HG02938 (cell line): ENCODE measurements at regions not wholly inside any gene's neighbourhood (a gene's known extent, or its start where the extent isn't known, plus 50 kb on each side); places are given as distances from the start of the nearest gene placed in this dataset.

Source experiments
- ATAC-seq: cut with Tn5 transposase; IDR thresholded peaks from one replicate; pipeline ENCODE4 v1.9.1; 2021; ENCODE audit warnings: mild to moderate bottlenecking, moderate library complexity; ENCODE audit not compliant: unreplicated experiment

DNA sequence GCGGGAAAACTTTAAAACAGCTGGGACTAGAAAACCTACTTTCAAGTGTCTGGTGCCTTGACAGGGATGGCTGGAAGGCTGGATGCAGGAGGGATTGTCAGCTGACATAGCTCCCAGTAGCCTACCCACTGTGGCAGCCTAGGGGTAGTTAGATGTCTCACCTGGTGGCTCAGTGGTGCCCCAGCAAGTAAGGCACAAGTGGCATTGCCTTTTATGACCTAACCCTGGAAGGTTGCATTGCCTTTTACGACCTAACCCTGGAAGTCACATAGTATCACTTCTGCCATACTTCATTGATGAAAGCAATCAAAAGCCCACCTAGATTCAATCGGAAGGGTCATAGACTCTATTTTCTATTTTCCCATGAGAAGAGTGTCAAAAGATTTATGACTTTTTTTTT, 724.7 kb upstream of the TBX3 start:
- ATAC-seq = no peak

DNA sequence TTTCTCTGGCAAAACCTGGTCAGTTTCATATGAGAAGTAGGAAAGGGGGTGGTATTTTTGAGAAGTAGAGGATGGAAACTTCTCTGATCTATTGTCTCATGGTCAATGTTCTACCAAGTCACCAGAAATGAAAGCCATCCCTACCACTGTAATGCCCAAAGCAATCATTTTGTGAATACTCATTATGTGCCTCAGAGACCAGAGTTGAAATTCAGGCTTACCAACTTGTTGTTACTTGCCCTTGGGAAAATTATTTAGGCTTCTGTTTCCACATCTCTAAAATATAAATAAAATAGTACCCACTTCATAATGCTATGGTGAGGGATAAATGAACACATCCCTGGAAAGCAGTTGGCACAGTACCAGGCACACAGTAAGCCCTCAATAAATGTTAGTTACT, 723.7 kb upstream of the TBX3 start:
- no peak for ATAC-seq

DNA sequence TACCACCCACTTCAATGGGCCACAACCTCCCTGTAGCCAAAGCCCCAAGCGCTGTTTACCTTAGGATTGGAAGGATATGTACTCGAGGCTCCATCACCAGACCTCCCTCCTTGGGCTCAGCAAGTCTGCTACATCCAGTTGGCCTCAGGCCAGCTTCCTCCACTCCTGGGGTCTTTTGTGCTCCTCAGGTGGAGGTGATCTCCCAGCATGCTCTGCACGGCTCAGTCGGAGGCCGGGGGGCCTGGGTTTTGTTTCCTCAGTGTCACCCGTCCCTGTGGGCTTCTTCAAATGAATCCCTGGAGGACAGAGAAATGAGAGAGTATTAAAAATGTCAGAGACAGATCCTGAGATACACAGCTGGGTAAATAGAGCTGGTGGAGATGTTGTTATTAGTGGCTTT, 723.1 kb upstream of the TBX3 start:
- ATAC-seq = no peak

DNA sequence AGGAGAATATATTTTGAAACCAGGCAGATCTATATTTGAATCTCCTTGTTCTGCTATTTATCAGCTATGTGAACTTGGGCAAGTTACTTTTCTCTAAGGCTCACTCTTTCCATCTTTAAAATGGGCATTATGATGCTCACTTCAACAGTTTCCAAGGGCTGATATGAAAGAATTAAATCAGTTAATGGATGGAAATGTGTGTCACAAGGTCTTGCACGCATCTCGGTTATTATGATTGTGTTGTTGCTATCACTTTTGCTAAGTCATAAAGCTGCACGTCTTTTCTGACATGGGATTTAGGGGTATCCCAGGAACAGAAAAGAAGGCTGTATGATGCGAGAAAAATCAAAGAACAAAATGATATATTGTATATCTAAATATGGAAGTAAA, 721.5 kb upstream of the TBX3 start:
- no peak for ATAC-seq

DNA sequence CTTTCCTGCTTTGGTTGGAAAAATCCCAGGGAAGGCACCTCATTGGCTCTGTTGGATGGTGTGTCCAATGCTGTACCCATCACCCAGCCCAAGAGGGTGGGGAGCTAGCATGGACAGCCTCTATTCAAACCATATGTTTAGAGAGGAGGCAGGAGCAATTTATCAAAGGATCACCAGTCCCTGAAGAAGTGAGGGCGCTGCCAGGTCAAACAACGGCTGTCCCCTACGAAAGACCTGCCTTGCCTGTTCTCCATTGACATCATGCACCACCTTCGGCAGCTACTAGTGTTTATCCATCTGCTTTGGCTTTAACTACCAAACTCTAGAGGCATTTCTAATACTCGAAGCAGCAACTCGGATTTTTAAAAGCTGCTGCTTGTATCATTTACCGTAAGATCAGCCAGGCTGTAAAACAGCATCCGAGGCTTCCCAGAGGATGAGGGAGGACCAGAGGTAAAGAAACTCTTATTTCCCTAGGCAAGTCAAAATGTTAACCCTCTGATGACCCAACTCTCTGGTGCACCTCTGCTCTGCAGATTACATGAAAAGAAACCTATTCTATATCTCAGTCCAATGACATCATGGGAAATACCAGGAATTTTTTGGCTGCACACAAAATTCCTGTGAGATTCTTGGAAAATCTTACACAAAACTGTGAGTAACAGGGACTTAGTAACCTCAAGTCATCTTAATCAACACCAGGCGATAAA, 720.9 kb upstream of the TBX3 start:
- no peak for ATAC-seq

DNA sequence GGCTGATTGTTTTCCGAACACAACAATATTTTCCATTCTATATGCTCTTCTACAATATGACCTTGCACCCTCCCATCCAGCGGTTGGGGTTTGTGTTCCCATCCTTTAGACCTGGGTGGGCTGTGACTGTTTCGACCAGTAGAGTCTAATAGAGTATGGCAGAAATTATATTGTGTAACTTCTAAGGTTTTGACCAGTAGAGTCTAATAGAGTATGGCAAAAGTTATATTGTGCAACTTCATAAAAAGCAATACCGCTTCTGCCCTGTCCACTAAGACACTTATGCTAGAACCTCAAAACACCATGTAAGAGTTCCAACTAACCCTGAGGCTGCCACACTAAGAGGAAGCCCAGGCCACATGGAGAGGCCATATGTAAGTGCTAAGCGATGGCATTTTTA, 719.7 kb upstream of the TBX3 start:
- ATAC-seq = no peak

DNA sequence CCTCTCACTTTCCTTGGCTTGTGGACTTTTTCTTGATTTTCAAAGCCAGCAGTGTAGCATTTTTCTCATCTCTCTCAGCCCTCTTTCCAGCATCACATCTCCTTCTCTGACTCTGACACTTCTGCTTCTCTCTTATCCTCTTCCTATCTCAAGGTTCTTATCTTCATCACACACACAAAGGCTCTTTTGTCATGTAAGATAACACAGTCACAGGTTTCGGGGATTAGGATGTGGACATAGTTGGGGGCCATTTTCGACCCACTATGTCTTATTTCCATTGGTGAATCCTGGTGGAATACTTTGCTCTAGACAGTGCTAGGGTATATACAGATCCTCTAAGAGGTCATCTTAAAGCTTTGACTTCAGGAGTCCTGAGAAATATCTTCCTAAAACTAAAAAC, 719.3 kb upstream of the TBX3 start:
- ATAC-seq = no peak

DNA sequence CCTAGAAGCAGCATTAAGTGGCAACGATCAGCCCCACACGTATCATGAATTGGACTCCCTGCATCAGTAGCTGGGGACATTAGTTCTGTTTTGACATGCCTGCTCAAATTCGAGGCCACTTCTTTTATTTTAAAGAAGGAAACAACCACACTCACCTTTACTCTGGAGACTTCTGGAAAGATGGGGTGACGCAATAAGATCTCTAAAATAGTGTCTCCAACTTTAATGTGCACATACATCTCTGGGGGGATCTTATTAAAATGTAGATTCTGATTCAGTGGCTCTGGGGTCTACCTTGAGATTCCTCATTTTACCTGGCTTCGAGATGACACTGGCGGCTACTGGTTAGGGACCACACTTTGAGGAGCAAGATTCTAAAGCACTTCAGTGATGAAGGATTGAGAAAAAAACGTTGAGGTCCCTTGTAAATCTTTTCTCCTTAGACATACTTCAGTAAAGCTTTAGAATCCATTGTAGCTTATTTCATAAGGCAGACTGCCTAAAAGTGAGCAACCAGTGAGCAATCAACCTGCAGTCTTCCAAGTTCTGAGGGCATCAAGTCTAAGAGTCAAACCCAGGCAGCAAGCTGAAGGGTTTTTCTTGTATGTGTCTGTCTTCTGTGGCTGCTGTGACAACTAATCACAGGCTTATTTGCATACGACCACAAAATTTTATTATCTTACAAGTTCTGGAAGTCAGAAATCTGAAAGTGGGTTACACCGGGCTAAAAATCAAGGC, 718.6 kb upstream of the TBX3 start:
- no peak for ATAC-seq

DNA sequence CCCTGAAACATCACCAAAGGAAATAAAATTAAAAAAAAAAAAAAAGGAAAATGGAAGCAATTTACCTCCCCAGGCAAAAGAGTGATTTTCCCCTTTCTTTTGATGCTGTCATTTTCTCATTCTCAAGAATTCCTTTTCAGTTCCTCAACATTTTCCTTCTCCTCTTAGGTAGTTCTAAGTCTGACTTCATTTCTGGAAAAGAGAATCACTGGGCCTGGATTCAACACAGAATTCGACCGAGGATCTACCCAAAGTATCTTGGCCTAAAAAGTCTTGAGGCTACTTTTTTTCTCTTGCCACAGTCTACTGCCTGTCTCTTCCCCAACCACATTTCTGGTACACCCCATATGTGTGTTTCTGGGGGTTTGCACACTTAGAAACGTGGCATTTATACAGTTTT, 717.8 kb upstream of the TBX3 start:
- ATAC-seq = no peak

DNA sequence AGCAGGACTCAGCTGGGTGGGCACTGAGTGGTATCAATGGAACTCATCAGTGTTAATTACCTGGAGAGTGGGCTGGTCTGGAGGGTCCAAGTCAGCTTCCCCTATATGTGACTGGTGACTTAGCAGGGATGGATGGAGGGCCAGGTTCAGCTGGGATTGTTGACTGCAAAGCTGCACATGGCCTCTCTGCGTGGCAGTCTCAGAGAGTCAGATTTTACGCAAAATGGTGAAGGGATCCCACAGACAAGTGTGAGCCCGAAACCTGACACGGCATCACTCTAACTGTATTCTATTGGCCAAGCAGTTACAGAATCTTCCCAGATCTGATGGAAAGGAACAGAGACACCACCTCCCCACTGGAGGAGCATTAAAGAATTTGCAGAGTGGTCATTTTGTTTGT, 716.0 kb upstream of the TBX3 start:
- no peak for ATAC-seq

DNA sequence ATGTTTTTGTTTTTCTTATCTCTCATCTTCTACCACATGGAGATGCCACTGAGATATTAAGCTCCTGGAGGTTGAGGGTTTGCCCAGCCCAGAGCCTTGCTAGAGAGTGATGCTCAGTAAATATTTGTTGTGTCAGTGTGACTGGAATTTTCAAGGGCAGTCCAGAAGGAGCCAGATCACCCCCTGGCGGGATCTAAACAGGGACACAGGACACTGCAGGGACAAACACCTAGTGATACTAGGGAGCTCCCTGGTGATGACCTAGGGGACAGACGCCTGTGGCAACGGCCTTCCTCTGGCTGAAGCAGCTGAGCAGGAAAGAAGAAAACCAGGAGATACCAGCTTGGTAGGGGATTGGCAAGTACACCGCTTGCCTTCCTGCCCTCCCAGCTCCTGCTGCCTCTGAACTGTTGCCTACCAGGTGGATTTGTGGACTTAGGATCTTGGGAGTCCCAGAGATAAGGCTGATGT, 714.4 kb upstream of the TBX3 start:
- no peak for ATAC-seq

DNA sequence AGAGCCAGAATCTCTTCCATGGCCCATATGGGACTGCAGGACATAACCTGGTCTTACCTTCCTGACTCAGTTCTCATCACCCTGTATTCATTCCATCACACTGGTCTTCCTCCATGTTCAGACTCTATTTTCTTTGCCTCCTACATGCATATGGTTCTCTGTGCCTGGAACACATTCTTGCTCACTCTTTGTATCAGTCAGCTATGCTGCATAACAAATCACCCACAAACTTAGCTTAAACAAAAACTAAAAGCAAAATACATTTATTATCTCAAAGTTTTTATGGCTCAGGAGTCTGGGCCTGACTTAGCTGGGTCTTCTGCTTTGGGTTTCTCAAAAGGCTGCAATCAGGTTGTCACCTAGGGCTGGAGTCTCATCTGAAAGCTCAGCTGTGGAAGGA, 712.6 kb upstream of the TBX3 start:
- ATAC-seq = no peak

DNA sequence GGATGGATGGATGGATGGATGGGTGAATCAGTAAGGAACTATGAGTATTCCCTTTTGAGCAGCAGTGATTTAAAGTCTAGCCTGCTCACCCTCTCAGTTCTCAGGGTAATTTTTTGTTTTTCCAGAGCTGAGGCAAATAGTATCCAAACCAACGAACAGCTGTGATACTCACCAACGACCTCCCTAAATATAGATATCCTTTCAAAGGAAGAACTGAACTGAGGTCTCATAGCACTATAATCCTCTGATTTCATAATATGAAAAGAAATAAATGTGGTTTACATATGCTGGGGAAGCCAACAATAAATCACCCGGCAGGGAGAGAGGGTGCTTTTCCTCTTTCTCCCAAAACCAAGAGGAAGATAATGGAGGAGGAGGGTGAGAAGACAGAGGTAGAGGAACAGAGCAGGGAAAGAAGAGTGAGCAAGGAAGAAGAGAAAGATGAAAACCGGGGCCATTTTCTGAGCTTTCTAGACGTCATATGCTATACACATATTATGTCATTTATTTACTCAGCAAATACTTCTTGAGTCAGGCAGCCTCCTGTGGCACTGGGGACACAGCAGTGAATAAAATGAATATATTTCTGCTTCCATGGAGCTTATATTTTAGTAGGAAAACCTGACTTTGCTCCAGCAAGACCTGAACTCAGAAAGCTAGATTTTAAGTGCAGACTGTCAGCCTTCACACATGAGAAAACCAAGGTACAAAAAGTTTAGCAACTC, 710.7 kb upstream of the TBX3 start:
- ATAC-seq = no peak

DNA sequence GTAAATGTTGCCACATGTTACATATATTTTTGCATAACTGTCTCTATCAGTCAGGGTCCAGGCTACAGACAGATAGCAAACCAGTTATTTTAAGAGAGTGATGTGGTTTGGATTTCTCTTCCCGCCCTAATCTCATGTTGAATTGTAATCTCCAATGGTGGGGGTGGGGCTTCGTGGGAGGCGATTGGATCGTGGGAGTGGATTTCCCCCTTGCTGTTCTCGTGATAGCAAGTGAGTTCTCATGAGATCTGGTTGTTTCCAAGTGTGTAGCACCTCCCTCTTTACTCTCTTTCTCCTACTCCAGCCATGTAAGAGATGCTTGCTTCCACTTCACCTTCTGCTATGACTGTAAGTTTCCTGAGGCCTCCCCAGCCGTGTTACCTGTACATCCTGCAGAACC, 704.2 kb upstream of the TBX3 start:
- ATAC-seq = no peak

DNA sequence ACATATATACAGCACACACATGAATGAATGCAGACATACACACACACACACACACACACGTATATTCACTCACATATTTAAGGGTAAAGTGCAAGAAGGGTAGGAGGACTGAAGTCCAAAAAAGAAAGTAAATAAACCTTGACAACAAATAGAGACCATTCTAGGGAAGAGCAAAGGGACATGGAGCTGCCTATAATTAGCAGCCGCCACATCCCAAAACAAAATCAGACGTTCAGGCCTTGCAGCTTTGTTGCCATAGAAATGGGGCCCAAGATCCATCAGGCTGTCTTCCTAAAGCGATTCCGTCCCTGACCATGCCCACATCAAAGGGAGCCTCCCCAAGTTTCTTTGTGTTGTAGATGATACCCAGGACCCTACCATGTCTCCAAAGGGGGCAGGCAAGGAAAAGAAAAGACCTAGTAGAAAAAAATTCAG, 703.5 kb upstream of the TBX3 start:
- no peak for ATAC-seq

DNA sequence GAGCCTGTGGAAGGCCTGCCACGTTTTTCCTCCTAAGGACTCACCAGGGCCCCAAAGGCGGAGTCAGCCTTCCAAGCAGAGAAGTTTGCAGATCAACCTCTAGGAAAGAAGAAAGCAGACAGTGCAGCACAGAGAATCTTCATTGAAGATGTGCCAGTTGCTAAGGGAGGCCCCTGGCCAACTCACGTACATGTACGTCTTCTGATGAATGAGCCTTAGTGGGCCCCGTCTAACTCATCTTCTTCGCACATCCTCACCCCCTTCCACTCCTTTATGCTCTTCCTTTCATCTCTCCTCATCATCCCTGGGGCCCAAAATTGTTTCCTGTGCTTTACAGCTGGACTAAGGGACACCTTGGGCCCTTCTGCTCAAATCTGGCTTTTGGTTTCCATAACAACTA, 703.0 kb upstream of the TBX3 start:
- ATAC-seq = no peak

DNA sequence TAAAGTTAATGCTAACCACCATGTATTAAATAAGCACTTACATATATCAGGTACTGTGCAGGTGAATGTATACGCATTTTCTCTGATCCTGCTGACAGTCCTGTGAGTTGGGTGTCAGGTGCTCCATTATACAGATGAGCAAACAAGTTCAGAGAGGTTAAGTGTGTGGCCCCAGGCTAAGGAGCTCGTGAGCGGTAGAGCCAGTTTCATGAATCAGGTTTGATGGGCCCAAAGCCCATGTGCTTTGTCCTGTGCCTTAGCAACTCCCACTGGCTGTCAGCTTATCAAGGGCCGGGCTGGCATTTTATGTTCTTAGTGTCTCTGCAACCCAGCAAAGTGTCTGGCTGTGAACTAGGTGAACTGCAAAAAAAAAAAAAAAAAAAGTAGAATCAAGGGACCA, 701.2 kb upstream of the TBX3 start:
- ATAC-seq = no peak

DNA sequence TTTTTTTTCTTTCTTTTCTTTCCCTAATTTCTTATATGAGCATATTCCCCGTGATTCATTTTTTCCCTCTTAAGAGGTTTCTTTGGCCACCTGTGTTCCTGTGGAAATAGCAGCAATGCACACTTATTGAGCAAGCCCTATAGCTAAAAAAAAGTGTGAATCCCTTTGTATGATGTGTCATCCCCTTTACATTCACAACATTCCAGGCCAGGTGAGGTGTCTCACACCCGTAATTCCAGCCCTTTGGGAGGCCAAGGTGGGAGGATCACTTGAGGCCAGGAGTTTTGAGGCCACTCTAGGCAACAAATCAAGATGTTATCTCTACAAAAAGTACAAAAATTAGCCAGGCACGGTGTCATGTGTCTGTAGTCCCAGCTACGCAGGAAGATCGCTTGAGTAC, 700.4 kb upstream of the TBX3 start:
- ATAC-seq = no peak

DNA sequence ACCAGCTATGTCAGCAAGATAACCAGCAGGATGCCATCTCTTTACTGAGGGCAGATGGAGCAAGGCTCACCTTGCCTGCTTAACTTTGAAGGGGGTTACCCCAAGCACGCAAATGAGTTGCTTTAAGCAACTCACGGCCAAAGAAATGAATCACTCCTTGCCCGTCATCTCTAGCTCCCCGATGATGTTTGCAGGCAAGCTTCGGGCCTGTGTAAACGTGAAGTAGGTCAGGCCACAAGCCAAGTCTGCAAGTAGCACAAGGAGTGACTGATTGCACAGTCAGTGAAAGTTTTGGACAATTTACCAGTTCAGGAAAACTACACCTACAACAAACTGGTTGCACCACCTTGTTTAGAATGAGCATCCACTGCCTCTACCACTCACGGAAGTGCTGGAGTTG, 699.7 kb upstream of the TBX3 start:
- ATAC-seq = no peak

DNA sequence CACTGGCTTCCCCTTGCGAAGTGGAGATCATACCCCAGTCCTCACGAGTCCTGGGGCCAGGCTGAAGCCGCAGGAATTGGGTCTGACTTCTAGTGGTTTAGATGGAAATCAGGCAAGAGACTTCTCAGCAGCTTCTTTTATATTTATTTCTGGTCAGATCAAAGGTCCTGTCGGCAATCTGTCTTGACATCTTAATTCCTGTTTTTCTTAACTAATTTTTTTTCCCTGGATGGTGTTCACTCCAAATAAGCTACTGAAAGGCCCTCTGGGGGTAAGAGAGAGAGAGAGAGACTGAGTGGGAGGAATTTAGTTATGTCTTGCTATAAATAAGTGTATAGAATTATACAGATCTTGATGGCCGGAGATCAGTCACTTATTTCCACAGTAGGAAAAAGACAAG, 698.7 kb upstream of the TBX3 start:
- no peak for ATAC-seq

DNA sequence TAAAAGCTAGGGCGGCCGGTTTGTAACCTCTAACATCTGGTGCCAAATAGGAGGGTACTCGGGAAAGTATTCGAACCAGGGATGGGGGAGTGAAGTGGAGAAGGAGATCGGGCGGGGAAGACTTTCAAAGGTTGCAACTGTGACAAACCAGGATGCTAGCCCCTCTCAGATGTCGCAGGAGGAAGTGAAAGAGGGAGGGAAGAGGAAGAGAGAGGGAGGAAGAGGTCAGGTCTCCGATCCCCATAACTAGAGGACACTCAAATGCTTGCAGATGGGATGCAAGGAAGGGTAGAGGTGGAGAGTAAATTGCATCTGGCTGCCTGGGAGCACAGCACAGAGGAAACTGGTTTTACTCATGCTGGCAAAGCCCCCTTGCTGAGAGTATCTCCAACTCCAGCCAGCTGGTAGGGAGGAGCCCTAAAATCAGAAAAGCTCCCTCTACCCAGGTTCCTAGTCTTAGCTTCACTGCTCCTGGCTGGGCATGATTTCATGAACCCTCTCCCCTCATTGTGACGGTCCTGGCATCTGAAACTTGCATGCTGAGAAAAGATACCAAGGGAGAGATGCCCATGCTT, 696.7 kb upstream of the TBX3 start:
- ATAC-seq = no peak

DNA sequence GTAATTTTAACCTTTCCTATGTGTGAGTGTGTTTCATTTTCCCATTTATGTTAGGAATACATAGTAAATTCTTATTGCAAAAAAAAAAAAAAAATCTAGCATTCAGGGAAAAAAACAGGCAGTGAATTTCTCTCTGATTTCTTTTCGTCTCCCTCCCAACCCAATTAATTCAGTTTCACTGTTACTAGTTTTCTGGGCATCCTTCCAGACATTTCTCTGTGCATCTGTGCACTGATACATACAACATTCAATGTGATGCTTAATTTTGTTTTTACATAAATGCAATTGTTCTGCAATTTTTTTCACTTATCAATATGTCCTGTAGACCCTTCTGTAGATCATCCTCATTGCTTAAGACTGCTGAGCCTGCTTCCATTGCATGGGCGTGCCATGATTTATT, 694.3 kb upstream of the TBX3 start:
- no peak for ATAC-seq
